Fibroblast of villous mesenchyme (primary cell): ENCODE measurements at regions not wholly inside any gene's neighbourhood (a gene's known extent, or its start where the extent isn't known, plus 50 kb on each side); places are given as distances from the start of the nearest gene placed in this dataset.
A peak's percentile ranks its signal among the peaks of the same experiment; 100 is the strongest.
"Not testable (repeated sequence)": the region's sequence is repeated elsewhere in the genome, so short reads cannot be mapped to it uniquely, and the experiment has no call there.

Source experiments
- DNase-seq: peaks from one replicate; pipeline ENCODE4 v3.0.0-alpha.2; 2010; ENCODE audit warnings: low read depth
- H3K4me3 ChIP-seq: 2 replicates; pipeline ENCODE4 v1.5.1; 2011; ENCODE audit warnings: low read depth, mild to moderate bottlenecking, low read length
- CTCF ChIP-seq: IDR thresholded peaks from 2 replicates; pipeline ENCODE4 v1.5.1; 2012; ENCODE audit warnings: low read depth, mild to moderate bottlenecking, low read length; ENCODE audit not compliant: insufficient read depth

GRCh38 chr1:30087465-30087864 is 635.9 kb downstream of the MATN1 start:
- H3K4me3 ChIP-seq, result no peak overlapping the region
- DNase-seq, result no peak
- peak; percentile 42 for TF ChIP-seq CTCF

GRCh38 chr1:30085811-30086770 is 637.3 kb downstream of the MATN1 start:
- peak; percentile 75 for TF ChIP-seq CTCF
- no peak overlapping the region for H3K4me3 ChIP-seq
- peak; percentile 49 for DNase-seq

- no peak for TF ChIP-seq CTCF
- DNase-seq, result no peak
- no peak overlapping the region for H3K4me3 ChIP-seq
These were observed 638.3 kb downstream of the MATN1 start for GRCh38 chr1:30084909-30085571.

- no peak for TF ChIP-seq CTCF
- H3K4me3 ChIP-seq, result no peak overlapping the region
- peak; percentile 77 for DNase-seq
These were observed 639.5 kb downstream of the MATN1 start for GRCh38 chr1:30083800-30084464.

- no peak for DNase-seq
- TF ChIP-seq CTCF, result no peak
- H3K4me3 ChIP-seq, result no peak overlapping the region
These were observed 641.8 kb downstream of the MATN1 start for GRCh38 chr1:30081379-30082102.

GRCh38 chr1:30075916-30076315 is 647.5 kb downstream of the MATN1 start:
- not testable (repeated sequence) for DNase-seq

More at GRCh38 chr1:30075916-30076315, 647.5 kb downstream of the MATN1 start:
- H3K4me3 ChIP-seq, result not testable (repeated sequence)
